ENCODE measurements at regions not wholly inside any gene's neighbourhood (a gene's known extent, or its start where the extent isn't known, plus 50 kb on each side); places are given as distances from the start of the nearest gene placed in this dataset.

DNA sequence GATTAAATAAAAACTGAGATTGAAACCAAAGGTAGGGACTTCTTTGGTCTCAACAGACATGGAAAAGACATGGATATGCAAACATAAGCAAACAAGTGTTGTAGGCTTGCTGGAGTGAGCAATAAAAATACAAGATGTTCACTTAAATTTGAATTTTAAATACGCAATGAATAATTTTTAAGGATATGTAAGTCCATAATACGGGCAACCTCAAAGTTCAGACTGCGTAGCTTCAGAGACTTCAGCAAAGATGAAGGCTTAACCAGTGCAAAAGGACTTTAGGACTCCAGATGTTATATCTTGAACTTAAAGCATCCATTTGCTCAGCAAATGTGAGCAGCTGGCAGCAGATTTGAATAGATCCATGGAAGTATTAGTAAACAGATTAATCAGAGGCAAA, 549.3 kb downstream of the ARAP2 start:
- H3K4ac ChIP-seq (replicated peaks; ENCODE audit: insufficient read length, low read depth, low read length), result no peak overlapping the region
- no peak overlapping the region for H2BK5ac ChIP-seq (ENCODE audit: low read depth, low read length)
- no peak overlapping the region for H3K18ac ChIP-seq (ENCODE audit: extremely low read depth, low read length)
- no peaks in the 10 kb centered on the region for H4K20me1 ChIP-seq (replicated peaks in 1 of 2; ENCODE audit: control insufficient read depth in 1 of 2, insufficient read depth in 2 of 2, low read length in 2 of 2)
- no peaks in the 10 kb centered on the region for H3K27me3 ChIP-seq (replicated peaks in 1 of 4; ENCODE audit: control insufficient read depth in 3 of 4, extremely low read depth in 1 of 4, insufficient read depth in 3 of 4, low read length in 3 of 4)
- no peak overlapping the region for H3K23ac ChIP-seq (ENCODE audit: insufficient read length)
- no peak overlapping the region for H3K27ac ChIP-seq (ENCODE audit: low read depth, low read length)
- no peak overlapping the region for H2BK120ac ChIP-seq (replicated peaks; ENCODE audit: low read depth, low read length)
- H2AK5ac ChIP-seq (ENCODE audit: low read depth, low read length), result no peak overlapping the region
- FAIRE-seq, result no peak
- no peak overlapping the region for H3K4me3 ChIP-seq (ENCODE audit: extremely low read depth in 1 of 4, insufficient read depth in 2 of 4, low read depth in 3 of 4, low read length in 4 of 4)
- H3K36me3 ChIP-seq (ENCODE audit: control insufficient read depth in 2 of 4, insufficient read depth in 4 of 4, low read length in 3 of 4), result no peaks in the 10 kb centered on the region
- H3K79me2 ChIP-seq (ENCODE audit: control insufficient read depth in 1 of 2, insufficient read depth in 2 of 2, low read length in 2 of 2), result no peaks in the 10 kb centered on the region
- ChIA-PET CTCF (ENCODE audit: partially characterized antibody) (interaction anchor here (0.7 kb wide), 1 partner anchor 190 kb away, joined by 3 read pairs; no protein-coding TSS in a partner anchor), POLR2A (ENCODE audit: partially characterized antibody) (no interaction called here)
- no peak overlapping the region for H2BK20ac ChIP-seq (ENCODE audit: low read length)
- H3K56ac ChIP-seq (replicated peaks; ENCODE audit: insufficient read length, low read depth, low read length), result no peak overlapping the region
- no peaks in the 10 kb centered on the region for H3K4me1 ChIP-seq (replicated peaks in 1 of 4; ENCODE audit: control insufficient read depth in 3 of 4, insufficient read depth in 4 of 4, low read length in 3 of 4)
- H4K5ac ChIP-seq (ENCODE audit: insufficient read length, low read depth, low read length), result no peak overlapping the region
- no peaks in the 10 kb centered on the region for H3K23me2 ChIP-seq (ENCODE audit: low read depth, low read length)
- no peak overlapping the region for H3K9ac ChIP-seq (replicated peaks in 1 of 4; ENCODE audit: extremely low read depth in 1 of 4, low read depth in 3 of 4, low read length in 3 of 4)
- no peak overlapping the region for H2BK12ac ChIP-seq (ENCODE audit: low read depth, low read length)
- H4K8ac ChIP-seq (ENCODE audit: extremely low read depth, insufficient read depth, low read length), result no peak overlapping the region
- no peak overlapping the region for H2AFZ ChIP-seq (ENCODE audit: low read length)
- H3K9me3 ChIP-seq (ENCODE audit: insufficient read depth in 2 of 2, low read depth in 1 of 2, low read length in 1 of 2), result peaks cover 0 to 2% of the 10 kb centered on the region in 2 experiments; a peak in 1 of 4 replicates
- DNase-seq (ENCODE audit: low read depth in 1 of 2, low spot score in 2 of 2), result no peak
- H3K4me2 ChIP-seq (ENCODE audit: insufficient read depth in 1 of 2, low read depth in 2 of 2, low read length in 2 of 2), result no peak overlapping the region
- no peak overlapping the region for H2BK15ac ChIP-seq (ENCODE audit: low read length)
- no peaks in the 10 kb centered on the region for H3K79me1 ChIP-seq (ENCODE audit: low read depth, low read length)
- H3K14ac ChIP-seq (ENCODE audit: insufficient read length), result no peak overlapping the region
- WGBS, 2 experiments (ENCODE audit: extremely low coverage in 1 of 2, insufficient coverage in 1 of 2, insufficient read length in 1 of 2, insufficient replicate concordance in 2 of 2, low coverage in 1 of 2, low lambda C conversion rate in 2 of 2, missing lambda C conversion rate in 1 of 2), result 96% methylated on average over 3 of the region's 3 CpGs; no CpG with 5 or more reads in 1 of the 2 experiments
- no peak overlapping the region for H4K91ac ChIP-seq (replicated peaks; ENCODE audit: insufficient read length, low read length)
- TF ChIP-seq RBBP5 (IDR thresholded peaks at IDR 0.05; ENCODE audit: borderline replicate concordance, low read depth, low read length) (no peak), CHD2 (IDR thresholded peaks at IDR 0.05; ENCODE audit: low read length) (no peak), GTF2F1 (IDR thresholded peaks at IDR 0.05; ENCODE audit: borderline replicate concordance, low read depth, low read length) (no peak), JUND (IDR thresholded peaks at IDR 0.05; ENCODE audit: low read length) (no peak), KDM5A (IDR thresholded peaks at IDR 0.05; ENCODE audit: low read length) (no peak), EP300 (IDR thresholded peaks at IDR 0.05; ENCODE audit: borderline replicate concordance in 1 of 2, low read depth in 2 of 2, low read length in 2 of 2) (no peak), SAP30 (IDR thresholded peaks at IDR 0.05; ENCODE audit: insufficient read depth, insufficient replicate concordance, low read length) (no peak), SP2 (IDR thresholded peaks at IDR 0.05; ENCODE audit: low read length) (no peak), HDAC2 (IDR thresholded peaks at IDR 0.05; ENCODE audit: borderline replicate concordance in 1 of 2, low read depth in 2 of 2, low read length in 2 of 2) (no peak), BRCA1 (IDR thresholded peaks at IDR 0.05; ENCODE audit: low read depth, low read length) (no peak), NANOG (IDR thresholded peaks at IDR 0.05; ENCODE audit: insufficient read depth, low read depth, low read length, poor library complexity, severe bottlenecking) (no peak)
- TF ChIP-seq, protein P1, sequence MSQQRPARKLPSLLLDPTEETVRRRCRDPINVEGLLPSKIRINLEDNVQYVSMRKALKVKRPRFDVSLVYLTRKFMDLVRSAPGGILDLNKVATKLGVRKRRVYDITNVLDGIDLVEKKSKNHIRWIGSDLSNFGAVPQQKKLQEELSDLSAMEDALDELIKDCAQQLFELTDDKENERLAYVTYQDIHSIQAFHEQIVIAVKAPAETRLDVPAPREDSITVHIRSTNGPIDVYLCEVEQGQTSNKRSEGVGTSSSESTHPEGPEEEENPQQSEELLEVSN (IDR thresholded peaks at IDR 0.05), result no peak
- TF ChIP-seq, protein P2, sequence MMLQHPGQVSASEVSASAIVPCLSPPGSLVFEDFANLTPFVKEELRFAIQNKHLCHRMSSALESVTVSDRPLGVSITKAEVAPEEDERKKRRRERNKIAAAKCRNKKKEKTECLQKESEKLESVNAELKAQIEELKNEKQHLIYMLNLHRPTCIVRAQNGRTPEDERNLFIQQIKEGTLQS (IDR thresholded peaks at IDR 0.05; ENCODE audit: insufficient read depth, low read depth, low read length), result no peak
